DND-41 (cell line): ENCODE measurements at regions not wholly inside any gene's neighbourhood (a gene's known extent, or its start where the extent isn't known, plus 50 kb on each side); places are given as distances from the start of the nearest gene placed in this dataset.

Source experiments
- ATAC-seq: fragments of 200-7000 bp; cut with Tn5 transposase; 3 replicates; pipeline ENCODE4 v1.9.1; 2021; ENCODE audit warnings: low read depth; ENCODE audit not compliant: insufficient read depth
- DNase-seq: peaks from one replicate; pipeline ENCODE4 v3.0.0-alpha.2; 2020
- H2AFZ ChIP-seq: 2 replicates; pipeline ENCODE4 v1.6.0; 2012; ENCODE audit warnings: low read depth, low read length
- H3K27ac ChIP-seq: 2 replicates; pipeline ENCODE4 v1.5.1; 2012; ENCODE audit warnings: low read length, inconsistent platforms
- H3K27me3 ChIP-seq: fragments of 200-600 bp; sonication (generic); 2 replicates; pipeline ENCODE4 v1.6.0; 2012; ENCODE audit warnings: low read length, mild to moderate bottlenecking, inconsistent platforms; ENCODE audit not compliant: insufficient read depth, poor library complexity
- H3K36me3 ChIP-seq: 2 replicates; pipeline ENCODE4 v1.5.1; 2012; ENCODE audit warnings: low read length, inconsistent platforms; ENCODE audit not compliant: insufficient read depth
- H3K4me1 ChIP-seq: 2 replicates; pipeline ENCODE4 v1.5.1; 2012; ENCODE audit warnings: mild to moderate bottlenecking, low read length; ENCODE audit not compliant: insufficient read depth
- H3K4me2 ChIP-seq: 2 replicates; pipeline ENCODE4 v1.6.0; 2012; ENCODE audit warnings: mild to moderate bottlenecking, moderate library complexity, low read length, inconsistent platforms; ENCODE audit not compliant: insufficient read depth
- H3K4me3 ChIP-seq, 2 experiments: fragments of 200-600 bp in 1 of 2; shearing (Covaris generic) in 1 of 2; 2 replicates each; pipeline ENCODE4 v1.5.1; 2012 to 2016; ENCODE audit warnings: inconsistent platforms in 2 of 2, low read length in 2 of 2, mild to moderate bottlenecking in 2 of 2, low read depth in 1 of 2, moderate library complexity in 1 of 2
- H3K79me2 ChIP-seq: 2 replicates; pipeline ENCODE4 v1.6.0; 2012; ENCODE audit warnings: low read length, inconsistent platforms; ENCODE audit not compliant: insufficient read depth
- H3K9ac ChIP-seq: 2 replicates; pipeline ENCODE4 v1.6.0; 2012; ENCODE audit warnings: low read depth, mild to moderate bottlenecking, inconsistent platforms, low read length, moderate library complexity
- H3K9me3 ChIP-seq: 2 replicates; pipeline ENCODE4 v1.5.1; 2012; ENCODE audit warnings: low read length, moderate library complexity, mild to moderate bottlenecking, inconsistent platforms; ENCODE audit not compliant: insufficient read depth, severe bottlenecking
- H4K20me1 ChIP-seq: 2 replicates; pipeline ENCODE4 v1.6.0; 2012; ENCODE audit warnings: low read length; ENCODE audit not compliant: insufficient read depth
- CTCF ChIP-seq: IDR thresholded peaks from 2 replicates; pipeline ENCODE4 v1.5.1; 2012; ENCODE audit warnings: borderline replicate concordance, low read length, moderate library complexity, mild to moderate bottlenecking; ENCODE audit not compliant: poor library complexity, severe bottlenecking; ENCODE audit errors: extremely low read depth
- EZH2 ChIP-seq: IDR thresholded peaks from 3 replicates; pipeline ENCODE4 v1.6.1; 2012; ENCODE audit warnings: borderline replicate concordance, low read depth, mild to moderate bottlenecking, moderate library complexity, low read length, inconsistent platforms; ENCODE audit not compliant: severe bottlenecking

GRCh38 chr1:218537122-218537913, 192.2 kb downstream of the TGFB2 start:
- H3K27me3 ChIP-seq, result no peaks in the 10 kb centered on the region
- no peak overlapping the region for H3K4me3 ChIP-seq
- H3K4me2 ChIP-seq, result no peak overlapping the region
- DNase-seq, result no peak
- H4K20me1 ChIP-seq, result no peaks in the 10 kb centered on the region
- H3K9me3 ChIP-seq, result no peaks in the 10 kb centered on the region
- no peak overlapping the region for H3K9ac ChIP-seq
- no peak overlapping the region for H2AFZ ChIP-seq
- no peaks in the 10 kb centered on the region for H3K4me1 ChIP-seq
- no peaks in the 10 kb centered on the region for H3K79me2 ChIP-seq
- no peak for ATAC-seq
- H3K27ac ChIP-seq, result no peak overlapping the region
- H3K36me3 ChIP-seq, result no peaks in the 10 kb centered on the region
- TF ChIP-seq EZH2 (no peak), CTCF (no peak)

- TF ChIP-seq EZH2, result no peak
- TF ChIP-seq CTCF, result no peak
- H3K27ac ChIP-seq, result no peak overlapping the region
These were observed 193.2 kb downstream of the TGFB2 start for GRCh38 chr1:218538341-218538740.

DNA sequence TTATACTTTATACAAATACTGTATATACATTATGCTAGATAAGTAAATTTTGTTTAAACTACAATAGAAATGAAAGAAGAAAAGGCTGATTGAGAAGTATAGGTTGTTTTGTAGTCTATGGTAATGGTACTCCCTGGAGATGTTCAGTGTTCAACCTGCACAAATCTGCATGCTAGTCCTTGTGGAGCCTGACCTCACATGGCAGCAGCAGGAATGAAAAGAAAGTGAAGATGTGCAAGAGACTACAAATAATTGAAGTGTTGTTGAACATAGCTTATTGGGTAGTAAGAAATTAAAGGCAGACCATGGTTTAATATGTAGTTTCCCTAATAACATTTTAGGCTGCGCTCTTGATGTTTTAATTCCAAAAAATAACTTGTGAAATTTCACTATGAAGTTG, 201.2 kb downstream of the TGFB2 start:
- Histone ChIP-seq H3K27ac (no peak overlapping the region), H3K27me3 (no peaks in the 10 kb centered on the region), H3K9me3 (no peaks in the 10 kb centered on the region), H3K4me1 (no peaks in the 10 kb centered on the region), H2AFZ (no peak overlapping the region), H3K36me3 (no peaks in the 10 kb centered on the region), H3K9ac (no peak overlapping the region), H3K4me2 (no peak overlapping the region), H4K20me1 (no peaks in the 10 kb centered on the region), H3K79me2 (no peaks in the 10 kb centered on the region), H3K4me3 (no peak overlapping the region)
- ATAC-seq (no peak), DNase-seq (no peak)
- TF ChIP-seq EZH2 (no peak), CTCF (no peak)

More at GRCh38 chr1:218538341-218538740, 193.2 kb downstream of the TGFB2 start:
- Histone ChIP-seq H2AFZ (no peak overlapping the region), H3K36me3 (no peaks in the 10 kb centered on the region), H3K4me1 (no peaks in the 10 kb centered on the region), H3K4me3 (no peak overlapping the region), H3K4me2 (no peak overlapping the region), H3K79me2 (no peaks in the 10 kb centered on the region), H3K9me3 (no peaks in the 10 kb centered on the region), H4K20me1 (no peaks in the 10 kb centered on the region), H3K27me3 (no peaks in the 10 kb centered on the region), H3K9ac (no peak overlapping the region)
- ATAC-seq (no peak), DNase-seq (no peak)
